ENCODE measurements at regions not wholly inside any gene's neighbourhood (a gene's known extent, or its start where the extent isn't known, plus 50 kb on each side); places are given as distances from the start of the nearest gene placed in this dataset.

DNA sequence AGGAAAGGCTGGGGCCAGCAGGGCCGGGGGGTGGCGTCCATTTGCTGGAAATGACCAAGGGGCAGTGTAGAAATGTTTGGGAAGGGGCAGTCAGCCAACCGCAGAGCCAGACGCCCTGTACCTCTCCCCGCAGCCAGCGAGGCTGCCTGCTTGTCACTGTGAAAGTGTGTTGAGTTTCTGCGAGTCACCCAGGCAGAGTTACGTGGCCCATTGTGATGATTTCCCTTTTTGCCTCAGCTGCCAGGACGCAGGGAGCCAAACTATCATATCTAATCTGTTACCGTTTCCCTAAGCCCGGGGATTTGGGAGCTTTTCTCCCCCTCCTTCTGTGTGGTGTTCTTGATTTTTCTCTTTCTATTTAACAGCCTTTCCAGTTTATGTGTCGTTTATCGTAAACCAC, 67.9 kb upstream of the STX16 start:
- no TSS peak for BruUV-seq (replicated peaks)
- Histone ChIP-seq H2AFZ (ENCODE audit: low read length) (no peak overlapping the region), H3K4me2 (ENCODE audit: low read depth, low read length) (no peak overlapping the region), H3K4me3 (replicated peaks in 1 of 3; ENCODE audit: insufficient read depth in 1 of 3, low read depth in 2 of 3, low read length in 3 of 3) (no peak overlapping the region), H3K27me3 (ENCODE audit: control insufficient read depth in 1 of 2, insufficient read depth in 2 of 2, low read length in 2 of 2) (peaks cover 12 to 80% of the 10 kb centered on the region in 2 experiments), H3K79me2 (ENCODE audit: insufficient read depth, low read length) (no peaks in the 10 kb centered on the region), H3K4me1 (ENCODE audit: insufficient read depth, low read length) (peaks cover 19% of the 10 kb centered on the region), H3K9ac (ENCODE audit: insufficient read depth, low read depth, low read length) (no peak overlapping the region), H3K36me3 (replicated peaks in 1 of 2; ENCODE audit: control insufficient read depth in 1 of 2, insufficient read depth in 2 of 2, low read length in 2 of 2) (no peaks in the 10 kb centered on the region), H3K27ac (ENCODE audit: extremely low read length, insufficient read depth, low read length) (no peak overlapping the region), H3K9me3 (ENCODE audit: low read length) (no peaks in the 10 kb centered on the region), H4K20me1 (ENCODE audit: insufficient read depth, low read length) (no peaks in the 10 kb centered on the region)
- TF ChIP-seq, protein P1, sequence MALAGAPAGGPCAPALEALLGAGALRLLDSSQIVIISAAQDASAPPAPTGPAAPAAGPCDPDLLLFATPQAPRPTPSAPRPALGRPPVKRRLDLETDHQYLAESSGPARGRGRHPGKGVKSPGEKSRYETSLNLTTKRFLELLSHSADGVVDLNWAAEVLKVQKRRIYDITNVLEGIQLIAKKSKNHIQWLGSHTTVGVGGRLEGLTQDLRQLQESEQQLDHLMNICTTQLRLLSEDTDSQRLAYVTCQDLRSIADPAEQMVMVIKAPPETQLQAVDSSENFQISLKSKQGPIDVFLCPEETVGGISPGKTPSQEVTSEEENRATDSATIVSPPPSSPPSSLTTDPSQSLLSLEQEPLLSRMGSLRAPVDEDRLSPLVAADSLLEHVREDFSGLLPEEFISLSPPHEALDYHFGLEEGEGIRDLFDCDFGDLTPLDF (CRISPR knock-in tag; IDR thresholded peaks at IDR 0.05), result no peak
- TF ChIP-seq ZNF331 (CRISPR knock-in tag; IDR thresholded peaks at IDR 0.05) (no peak), SMAD9 (CRISPR knock-in tag; IDR thresholded peaks at IDR 0.05) (no peak), NAIF1 (CRISPR knock-in tag; IDR thresholded peaks at IDR 0.05; ENCODE audit: borderline replicate concordance) (no peak), TBX2 (CRISPR knock-in tag; IDR thresholded peaks at IDR 0.05; ENCODE audit: borderline replicate concordance) (no peak), ONECUT2 (CRISPR knock-in tag; IDR thresholded peaks at IDR 0.05) (no peak), ZNF230 (CRISPR knock-in tag; IDR thresholded peaks at IDR 0.05) (no peak), FOXK2 (IDR thresholded peaks at IDR 0.05) (no peak), RXRB (CRISPR knock-in tag; IDR thresholded peaks at IDR 0.05; ENCODE audit: borderline replicate concordance) (no peak), KDM5B (CRISPR knock-in tag; IDR thresholded peaks at IDR 0.05; ENCODE audit: borderline replicate concordance) (no peak), MBD4 (IDR thresholded peaks at IDR 0.05; ENCODE audit: borderline replicate concordance, low read length) (no peak)
- TF ChIP-seq, protein P2, sequence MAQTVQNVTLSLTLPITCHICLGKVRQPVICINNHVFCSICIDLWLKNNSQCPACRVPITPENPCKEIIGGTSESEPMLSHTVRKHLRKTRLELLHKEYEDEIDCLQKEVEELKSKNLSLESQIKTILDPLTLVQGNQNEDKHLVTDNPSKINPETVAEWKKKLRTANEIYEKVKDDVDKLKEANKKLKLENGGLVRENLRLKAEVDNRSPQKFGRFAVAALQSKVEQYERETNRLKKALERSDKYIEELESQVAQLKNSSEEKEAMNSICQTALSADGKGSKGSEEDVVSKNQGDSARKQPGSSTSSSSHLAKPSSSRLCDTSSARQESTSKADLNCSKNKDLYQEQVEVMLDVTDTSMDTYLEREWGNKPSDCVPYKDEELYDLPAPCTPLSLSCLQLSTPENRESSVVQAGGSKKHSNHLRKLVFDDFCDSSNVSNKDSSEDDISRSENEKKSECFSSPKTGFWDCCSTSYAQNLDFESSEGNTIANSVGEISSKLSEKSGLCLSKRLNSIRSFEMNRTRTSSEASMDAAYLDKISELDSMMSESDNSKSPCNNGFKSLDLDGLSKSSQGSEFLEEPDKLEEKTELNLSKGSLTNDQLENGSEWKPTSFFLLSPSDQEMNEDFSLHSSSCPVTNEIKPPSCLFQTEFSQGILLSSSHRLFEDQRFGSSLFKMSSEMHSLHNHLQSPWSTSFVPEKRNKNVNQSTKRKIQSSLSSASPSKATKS (CRISPR knock-in tag; IDR thresholded peaks at IDR 0.05), result no peak
- TF ChIP-seq, protein P3, sequence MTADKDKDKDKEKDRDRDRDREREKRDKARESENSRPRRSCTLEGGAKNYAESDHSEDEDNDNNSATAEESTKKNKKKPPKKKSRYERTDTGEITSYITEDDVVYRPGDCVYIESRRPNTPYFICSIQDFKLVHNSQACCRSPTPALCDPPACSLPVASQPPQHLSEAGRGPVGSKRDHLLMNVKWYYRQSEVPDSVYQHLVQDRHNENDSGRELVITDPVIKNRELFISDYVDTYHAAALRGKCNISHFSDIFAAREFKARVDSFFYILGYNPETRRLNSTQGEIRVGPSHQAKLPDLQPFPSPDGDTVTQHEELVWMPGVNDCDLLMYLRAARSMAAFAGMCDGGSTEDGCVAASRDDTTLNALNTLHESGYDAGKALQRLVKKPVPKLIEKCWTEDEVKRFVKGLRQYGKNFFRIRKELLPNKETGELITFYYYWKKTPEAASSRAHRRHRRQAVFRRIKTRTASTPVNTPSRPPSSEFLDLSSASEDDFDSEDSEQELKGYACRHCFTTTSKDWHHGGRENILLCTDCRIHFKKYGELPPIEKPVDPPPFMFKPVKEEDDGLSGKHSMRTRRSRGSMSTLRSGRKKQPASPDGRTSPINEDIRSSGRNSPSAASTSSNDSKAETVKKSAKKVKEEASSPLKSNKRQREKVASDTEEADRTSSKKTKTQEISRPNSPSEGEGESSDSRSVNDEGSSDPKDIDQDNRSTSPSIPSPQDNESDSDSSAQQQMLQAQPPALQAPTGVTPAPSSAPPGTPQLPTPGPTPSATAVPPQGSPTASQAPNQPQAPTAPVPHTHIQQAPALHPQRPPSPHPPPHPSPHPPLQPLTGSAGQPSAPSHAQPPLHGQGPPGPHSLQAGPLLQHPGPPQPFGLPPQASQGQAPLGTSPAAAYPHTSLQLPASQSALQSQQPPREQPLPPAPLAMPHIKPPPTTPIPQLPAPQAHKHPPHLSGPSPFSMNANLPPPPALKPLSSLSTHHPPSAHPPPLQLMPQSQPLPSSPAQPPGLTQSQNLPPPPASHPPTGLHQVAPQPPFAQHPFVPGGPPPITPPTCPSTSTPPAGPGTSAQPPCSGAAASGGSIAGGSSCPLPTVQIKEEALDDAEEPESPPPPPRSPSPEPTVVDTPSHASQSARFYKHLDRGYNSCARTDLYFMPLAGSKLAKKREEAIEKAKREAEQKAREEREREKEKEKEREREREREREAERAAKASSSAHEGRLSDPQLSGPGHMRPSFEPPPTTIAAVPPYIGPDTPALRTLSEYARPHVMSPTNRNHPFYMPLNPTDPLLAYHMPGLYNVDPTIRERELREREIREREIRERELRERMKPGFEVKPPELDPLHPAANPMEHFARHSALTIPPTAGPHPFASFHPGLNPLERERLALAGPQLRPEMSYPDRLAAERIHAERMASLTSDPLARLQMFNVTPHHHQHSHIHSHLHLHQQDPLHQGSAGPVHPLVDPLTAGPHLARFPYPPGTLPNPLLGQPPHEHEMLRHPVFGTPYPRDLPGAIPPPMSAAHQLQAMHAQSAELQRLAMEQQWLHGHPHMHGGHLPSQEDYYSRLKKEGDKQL (CRISPR knock-in tag; IDR thresholded peaks at IDR 0.05; ENCODE audit: low read depth), result no peak
- no peak for DNase-seq (ENCODE audit: low spot score)
- ATAC-seq, result no peak
- CTCF ChIA-PET (ENCODE audit: low intra/inter-chr PET ratio, low total read pairs), result no interaction called here
- POLR2A ChIA-PET, result no interaction called here
- intact Hi-C loops (cut with micrococcal nuclease; ENCODE audit: unreplicated experiment) (no loop called here), in situ Hi-C loops (cut with HindIII; ENCODE audit: extremely low pct_ligation_motif_present, low pct_unique_long_range_greater_than_20kb) (no loop called here)
- 3% methylated on average over 13 of the region's 13 CpGs for WGBS (ENCODE audit: low lambda C conversion rate)
- FAIRE-seq, result no peak
